ENCODE measurements at regions not wholly inside any gene's neighbourhood (a gene's known extent, or its start where the extent isn't known, plus 50 kb on each side); places are given as distances from the start of the nearest gene placed in this dataset.

DNA sequence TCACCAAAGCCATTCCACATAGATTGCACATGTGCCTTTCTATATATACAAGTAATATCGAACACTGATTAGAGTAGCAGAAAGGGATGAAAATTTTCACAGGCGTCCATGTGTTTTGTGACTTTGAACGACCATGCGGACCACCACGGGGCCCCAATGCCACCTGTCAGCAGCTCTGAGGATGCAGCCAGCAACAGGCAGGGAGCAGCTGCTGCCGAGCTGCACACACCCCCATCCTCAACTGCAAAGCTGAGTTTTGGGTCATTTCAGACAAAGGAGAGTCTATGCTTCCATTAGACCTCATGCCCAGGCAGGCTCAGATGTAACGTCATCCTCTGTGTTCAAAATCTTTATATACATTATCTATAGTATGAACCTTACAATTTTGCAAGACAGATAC lies 503.8 kb downstream of the IRX1 start:
- TF ChIP-seq, protein P1, sequence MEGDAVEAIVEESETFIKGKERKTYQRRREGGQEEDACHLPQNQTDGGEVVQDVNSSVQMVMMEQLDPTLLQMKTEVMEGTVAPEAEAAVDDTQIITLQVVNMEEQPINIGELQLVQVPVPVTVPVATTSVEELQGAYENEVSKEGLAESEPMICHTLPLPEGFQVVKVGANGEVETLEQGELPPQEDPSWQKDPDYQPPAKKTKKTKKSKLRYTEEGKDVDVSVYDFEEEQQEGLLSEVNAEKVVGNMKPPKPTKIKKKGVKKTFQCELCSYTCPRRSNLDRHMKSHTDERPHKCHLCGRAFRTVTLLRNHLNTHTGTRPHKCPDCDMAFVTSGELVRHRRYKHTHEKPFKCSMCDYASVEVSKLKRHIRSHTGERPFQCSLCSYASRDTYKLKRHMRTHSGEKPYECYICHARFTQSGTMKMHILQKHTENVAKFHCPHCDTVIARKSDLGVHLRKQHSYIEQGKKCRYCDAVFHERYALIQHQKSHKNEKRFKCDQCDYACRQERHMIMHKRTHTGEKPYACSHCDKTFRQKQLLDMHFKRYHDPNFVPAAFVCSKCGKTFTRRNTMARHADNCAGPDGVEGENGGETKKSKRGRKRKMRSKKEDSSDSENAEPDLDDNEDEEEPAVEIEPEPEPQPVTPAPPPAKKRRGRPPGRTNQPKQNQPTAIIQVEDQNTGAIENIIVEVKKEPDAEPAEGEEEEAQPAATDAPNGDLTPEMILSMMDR (IDR thresholded peaks at IDR 0.05): no peak
- TF ChIP-seq POLR2A (IDR thresholded peaks at IDR 0.05) (no peak), EP300 (IDR thresholded peaks at IDR 0.05) (no peak)

All from ovary (tissue), 3 donors.